ENCODE measurements at regions not wholly inside any gene's neighbourhood (a gene's known extent, or its start where the extent isn't known, plus 50 kb on each side); places are given as distances from the start of the nearest gene placed in this dataset.

GRCh38 chr1:240005997-240006650, 85.6 kb upstream of the FMN2 start:
- DNase-seq (ENCODE audit: low spot score): no peak
- Histone ChIP-seq H3K27ac (no peak overlapping the region), H3K4me3 (no peak overlapping the region)
- TF ChIP-seq, protein P1, sequence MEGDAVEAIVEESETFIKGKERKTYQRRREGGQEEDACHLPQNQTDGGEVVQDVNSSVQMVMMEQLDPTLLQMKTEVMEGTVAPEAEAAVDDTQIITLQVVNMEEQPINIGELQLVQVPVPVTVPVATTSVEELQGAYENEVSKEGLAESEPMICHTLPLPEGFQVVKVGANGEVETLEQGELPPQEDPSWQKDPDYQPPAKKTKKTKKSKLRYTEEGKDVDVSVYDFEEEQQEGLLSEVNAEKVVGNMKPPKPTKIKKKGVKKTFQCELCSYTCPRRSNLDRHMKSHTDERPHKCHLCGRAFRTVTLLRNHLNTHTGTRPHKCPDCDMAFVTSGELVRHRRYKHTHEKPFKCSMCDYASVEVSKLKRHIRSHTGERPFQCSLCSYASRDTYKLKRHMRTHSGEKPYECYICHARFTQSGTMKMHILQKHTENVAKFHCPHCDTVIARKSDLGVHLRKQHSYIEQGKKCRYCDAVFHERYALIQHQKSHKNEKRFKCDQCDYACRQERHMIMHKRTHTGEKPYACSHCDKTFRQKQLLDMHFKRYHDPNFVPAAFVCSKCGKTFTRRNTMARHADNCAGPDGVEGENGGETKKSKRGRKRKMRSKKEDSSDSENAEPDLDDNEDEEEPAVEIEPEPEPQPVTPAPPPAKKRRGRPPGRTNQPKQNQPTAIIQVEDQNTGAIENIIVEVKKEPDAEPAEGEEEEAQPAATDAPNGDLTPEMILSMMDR (IDR thresholded peaks at IDR 0.05): no peak

DNA sequence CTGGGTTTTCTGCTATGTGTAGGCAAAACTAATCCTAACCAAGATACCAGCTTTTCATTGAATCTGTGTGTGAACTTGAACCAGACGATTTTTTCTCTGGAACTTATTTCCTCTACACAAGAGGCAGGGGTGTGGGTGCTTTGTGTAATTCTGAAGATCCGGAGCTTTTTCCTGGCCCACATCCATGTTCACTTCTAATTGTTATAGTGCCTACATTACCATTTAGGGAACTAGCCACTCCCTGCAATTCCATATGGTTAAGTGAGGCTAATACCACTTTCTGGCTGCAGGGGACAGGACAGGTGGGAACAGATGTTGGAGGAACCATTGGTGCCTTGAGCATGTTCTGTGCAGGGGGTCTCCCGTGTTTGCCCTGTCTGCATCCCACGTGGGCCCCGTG, 83.4 kb upstream of the FMN2 start:
- no peak for DNase-seq (ENCODE audit: low spot score)
- Histone ChIP-seq H3K27ac (no peak overlapping the region), H3K4me3 (no peak overlapping the region)
- TF ChIP-seq, protein P1 (IDR thresholded peaks at IDR 0.05): no peak

GRCh38 chr1:240014051-240014450, 77.6 kb upstream of the FMN2 start:
- H3K4me3 ChIP-seq: no peak overlapping the region
- no peak overlapping the region for H3K27ac ChIP-seq
- TF ChIP-seq, protein P1 (IDR thresholded peaks at IDR 0.05): no peak
- DNase-seq (ENCODE audit: low spot score): no peak

DNA sequence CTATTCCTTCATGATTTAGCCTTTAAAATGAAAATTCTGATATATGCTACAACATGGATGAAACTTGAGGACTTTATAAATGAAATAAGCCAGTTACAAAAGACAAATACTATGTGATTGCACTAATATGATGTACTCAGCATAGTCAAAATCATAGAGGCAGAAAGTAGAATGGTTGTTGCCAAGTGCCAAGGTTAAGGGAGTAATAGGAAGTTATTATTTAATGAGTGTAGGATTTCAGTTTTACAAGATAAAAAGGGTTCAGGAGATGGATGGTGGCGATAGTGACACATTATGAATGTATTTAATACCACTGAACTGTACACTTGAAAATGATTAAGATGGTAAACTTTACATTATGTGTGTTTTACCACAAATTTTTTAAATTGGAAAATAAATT, 73.1 kb upstream of the FMN2 start:
- DNase-seq (ENCODE audit: low spot score): no peak
- Histone ChIP-seq H3K27ac (no peak overlapping the region), H3K4me3 (no peak overlapping the region)
- TF ChIP-seq, protein P1 (IDR thresholded peaks at IDR 0.05): no peak

DNA sequence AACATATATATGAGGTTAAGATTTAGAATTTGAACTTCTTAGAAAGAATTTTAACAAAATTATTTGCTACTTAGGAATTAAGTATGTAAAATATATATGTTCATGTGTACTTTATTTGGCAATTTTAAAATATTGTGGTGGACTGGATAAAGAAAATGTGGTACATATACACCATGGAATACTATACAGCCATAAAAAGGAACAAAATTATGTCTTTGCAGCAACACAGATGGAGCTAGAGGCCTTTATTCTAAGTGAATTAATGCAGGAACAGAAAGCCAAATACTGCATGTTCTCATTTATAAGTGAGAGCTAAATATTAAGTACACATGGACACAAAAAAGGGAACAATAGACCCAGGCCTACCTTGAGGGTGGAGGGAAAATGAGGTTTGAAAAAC, 72.2 kb upstream of the FMN2 start:
- no peak overlapping the region for H3K27ac ChIP-seq
- no peak overlapping the region for H3K4me3 ChIP-seq
- no peak for DNase-seq (ENCODE audit: low spot score)
- TF ChIP-seq, protein P1 (IDR thresholded peaks at IDR 0.05): no peak

DNA sequence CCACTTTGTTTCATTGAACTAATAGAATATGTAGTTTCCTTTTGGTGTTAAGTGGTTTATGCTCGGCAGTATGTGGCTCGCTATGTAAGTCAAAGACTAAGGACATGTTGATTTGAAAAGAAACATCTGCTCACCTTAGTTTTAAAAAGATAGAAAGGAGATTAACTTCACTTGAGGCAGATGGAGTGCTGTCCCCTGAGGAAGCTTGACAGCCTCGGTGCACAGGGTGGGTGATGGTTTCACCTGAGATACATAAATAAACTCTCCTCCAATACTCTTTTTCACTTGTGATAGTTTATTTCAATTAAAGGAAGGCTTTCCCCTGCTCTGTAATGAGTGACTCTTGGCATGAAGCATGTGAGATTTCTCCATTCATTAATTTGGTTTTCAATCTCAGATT, 70.8 kb upstream of the FMN2 start:
- TF ChIP-seq, protein P1 (IDR thresholded peaks at IDR 0.05): no peak
- DNase-seq (ENCODE audit: low spot score): no peak

DNA sequence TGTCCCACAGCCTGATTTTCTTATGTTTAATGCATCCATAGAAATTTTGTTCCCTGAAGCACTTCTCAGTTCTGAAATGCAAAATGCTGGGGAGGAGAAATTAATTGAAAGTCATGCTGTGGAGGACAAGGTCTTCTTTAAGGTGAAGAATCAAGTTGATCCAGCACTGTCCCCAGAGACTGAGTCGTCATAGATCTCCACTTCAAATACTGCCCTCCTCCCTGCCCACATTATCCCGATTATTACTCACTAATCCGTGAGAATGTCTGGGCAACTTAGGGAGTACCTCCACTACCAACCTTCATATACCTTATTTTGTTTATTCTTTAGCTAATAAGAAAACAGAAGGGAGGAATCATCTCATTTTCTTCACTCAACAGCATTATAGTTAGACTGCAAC, 70.0 kb upstream of the FMN2 start:
- DNase-seq (ENCODE audit: low spot score): no peak
- H3K4me3 ChIP-seq: no peak overlapping the region
- no peak overlapping the region for H3K27ac ChIP-seq
- TF ChIP-seq, protein P1 (IDR thresholded peaks at IDR 0.05): no peak

More for the DNA sequence above, 70.8 kb upstream of the FMN2 start:
- no peak overlapping the region for H3K4me3 ChIP-seq
- no peak overlapping the region for H3K27ac ChIP-seq
